Heart right ventricle (tissue), 16 donors: ENCODE measurements at regions not wholly inside any gene's neighbourhood (a gene's known extent, or its start where the extent isn't known, plus 50 kb on each side); places are given as distances from the start of the nearest gene placed in this dataset.

Source experiments
- ATAC-seq, 8 donors: fragments of 200-7000 bp; cut with Tn5 transposase; one replicate each; pipeline ENCODE4 v1.9.1; 2020; ENCODE audit warnings: mild to moderate bottlenecking in 8 of 8, moderate library complexity in 8 of 8, moderate number of reproducible peaks in 1 of 8
- DNase-seq, 2 donors: peaks; one replicate each; pipeline ENCODE4 v3.0.0-alpha.2; 2020
- H3K27ac ChIP-seq, 10 donors: fragments of 200-600 bp; sonication (generic) in 2 of 10; one replicate each; pipeline versions ENCODE4 v1.5.0 to v1.8.0; 2020 to 2022; ENCODE audit warnings: mild to moderate bottlenecking in 3 of 10
- H3K27me3 ChIP-seq, 7 donors: fragments of 200-600 bp; one replicate each; pipeline ENCODE4 v1.8.0; 2021 to 2022; ENCODE audit warnings: mild to moderate bottlenecking in 2 of 7
- H3K36me3 ChIP-seq, 9 donors: fragments of 200-600 bp; sonication (generic) in 1 of 9; one replicate each; pipeline versions ENCODE4 v1.5.0 to v1.8.0; 2020 to 2022; ENCODE audit warnings: mild to moderate bottlenecking in 2 of 9
- H3K4me1 ChIP-seq, 9 donors: fragments of 200-600 bp; sonication (generic) in 1 of 9; one replicate each; pipeline versions ENCODE4 v1.5.0 to v1.8.0; 2020 to 2022; ENCODE audit warnings: mild to moderate bottlenecking in 4 of 9
- H3K4me3 ChIP-seq, 10 donors: fragments of 200-600 bp; sonication (generic) in 2 of 10; one replicate each; pipeline versions ENCODE4 v1.5.0 to v1.8.0; 2020 to 2022; ENCODE audit warnings: mild to moderate bottlenecking in 7 of 10, moderate library complexity in 2 of 10
- H3K9me3 ChIP-seq, 11 donors: fragments of 200-600 bp in 10 of 11; sonication (generic) in 2 of 11; one replicate each; pipeline versions ENCODE4 v1.5.0 to v1.8.0; 2013 to 2022; ENCODE audit warnings: mild to moderate bottlenecking in 2 of 11, control low read depth in 1 of 11, moderate library complexity in 1 of 11
- CTCF ChIP-seq, 9 donors: fragments of 200-600 bp; sonication (generic) in 2 of 9; IDR thresholded peaks; one replicate each; pipeline versions ENCODE4 v1.5.0 to v1.8.0; 2021 to 2022; ENCODE audit warnings: antibody characterized with exemption in 9 of 9, mild to moderate bottlenecking in 5 of 9, moderate library complexity in 1 of 9
- WGBS, 2 donors: extraction: QIAGEN DNeasy Blood & Tissue Kit; methylation state at CpG; one replicate each; pipeline ENCODE4 v1.1.7; 2013; ENCODE audit warnings: inconsistent platforms in 1 of 2; 5-methylcytosine and 5-hydroxymethylcytosine counted together
- intact Hi-C, 10 donors: fragments of 100-400 bp; cut with DNase I; formaldehyde crosslinking; loops; one replicate each; pipeline versions ENCODE4 v1.11.1 to v1.14.2; 2022
- donor health status: Arrhythmogenic right ventricular cardiomyopathy.
- donor health status: ischemic (EF 13 %, LVEDD 7.1; RV severe dilation, severe dysfunction).
- donor health status: healthy with polysubstance abuse.
- donor health status: DM: no; HTN: yes; CAD: no.
- donor health status: DM: no; HTN: no; CAD: no.
- donor health status: ischemic (EF 25% LVEDD 6.9; RV normal size, moderate dysfunction).
- donor health status: ischemic (EF 25% LVEDD 5.7; RV mildly dilated, moderate dysfunction).
- donor health status: healthy.
- donor health status: DM: yes; HTN: yes; CAD: no.
- donor health status: Ischemic cardiomyopathy.
- donor health status: ischemic (EF 35%, LVEDD 5.7; RV mildly dilated, moderate dysfunction).
- donor health status: nonischemic (EF 11% LVEDD 7.7; RV severe dilation, severe dysfunction).
- donor health status: DM: yes; HTN: yes; CAD: no.
- donor health status: PGD.
- donor health status: ischemic (EF 29% LVEDD 5.4; RV normal size, mild dysfunction).
- donor health status: nonischemic (EF 23%, LVEDD 6.1; RV moderate dilation, normal function).

GRCh38 chr3:61442696-61443095 lies 118.7 kb upstream of the PTPRG start:
- TF ChIP-seq CTCF (IDR thresholded peaks at IDR 0.05): no peak
- H3K4me1 ChIP-seq: peaks cover 0 to 30% (median 0%) of the 10 kb centered on the region in 9 donors
- H3K4me3 ChIP-seq: no peak overlapping the region
- DNase-seq: no peak
- intact Hi-C loops: loop anchor here in 3 of 10 donors (10.0 kb wide), 3 partner anchors 92 to 742 kb away; no protein-coding TSS in a partner anchor
- WGBS, 2 donors: 85 to 91% methylated on average over 3 of the region's 3 CpGs
- no peaks in the 10 kb centered on the region for H3K27me3 ChIP-seq
- H3K9me3 ChIP-seq: no peaks in the 10 kb centered on the region
- ATAC-seq: no peak
- H3K36me3 ChIP-seq: no peaks in the 10 kb centered on the region
- no peak overlapping the region for H3K27ac ChIP-seq

- ATAC-seq: peak in 1 of 8 donors; percentile 53
- intact Hi-C loops: loop anchor here in 3 of 10 donors (10.0 kb wide), 3 partner anchors 91 to 741 kb away; no protein-coding TSS in a partner anchor
- no peaks in the 10 kb centered on the region for H3K27me3 ChIP-seq
These were observed 117.5 kb upstream of the PTPRG start for GRCh38 chr3:61443886-61444285.

DNA sequence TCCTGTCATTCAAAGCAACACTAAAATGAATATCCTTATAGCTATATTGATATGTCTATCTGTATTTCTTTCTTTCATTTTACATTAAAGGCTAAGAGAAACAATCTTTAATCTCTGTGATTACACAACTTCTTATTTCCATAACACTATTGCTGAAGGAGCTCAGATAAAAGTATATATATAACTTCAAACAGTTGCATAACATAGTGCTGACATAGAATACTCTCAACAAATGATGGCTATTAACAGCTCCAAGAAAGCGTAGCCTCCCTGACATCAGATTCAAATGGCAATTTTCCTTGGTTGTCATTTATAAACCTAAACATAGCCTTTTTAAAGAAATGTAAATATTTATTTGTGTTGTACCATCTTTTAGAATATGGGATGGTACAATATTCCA lies 116.6 kb upstream of the PTPRG start:
- Histone ChIP-seq H3K9me3 (no peaks in the 10 kb centered on the region), H3K4me3 (no peak overlapping the region), H3K27ac (no peak overlapping the region), H3K4me1 (peaks cover 0 to 23% (median 9%) of the 10 kb centered on the region in 9 donors), H3K36me3 (no peaks in the 10 kb centered on the region), H3K27me3 (no peaks in the 10 kb centered on the region)
- intact Hi-C loops: loop anchor here in 3 of 10 donors (10.0 kb wide), 3 partner anchors 90 to 740 kb away; no protein-coding TSS in a partner anchor
- DNase-seq: no peak
- no peak for TF ChIP-seq CTCF (IDR thresholded peaks at IDR 0.05)
- no peak for ATAC-seq
- 43 to 70% methylated on average over 1 of the region's 1 CpG for WGBS, 2 donors

More at GRCh38 chr3:61443886-61444285, 117.5 kb upstream of the PTPRG start:
- no peaks in the 10 kb centered on the region for H3K9me3 ChIP-seq
- no peak overlapping the region for H3K27ac ChIP-seq
- H3K4me1 ChIP-seq: peaks cover 0 to 22% (median 3%) of the 10 kb centered on the region in 9 donors
- H3K4me3 ChIP-seq: no peak overlapping the region
- TF ChIP-seq CTCF (IDR thresholded peaks at IDR 0.05): peak in 1 of 9 donors; percentile 20
- H3K36me3 ChIP-seq: no peaks in the 10 kb centered on the region
- no peak for DNase-seq

- intact Hi-C loops: loop anchor here in 3 of 10 donors (10.0 kb wide), 3 partner anchors 89 to 739 kb away; no protein-coding TSS in a partner anchor
- H3K27ac ChIP-seq: no peak overlapping the region
- WGBS, 2 donors: 93 to 97% methylated on average over 7 of the region's 7 CpGs
- DNase-seq: no peak
- no peaks in the 10 kb centered on the region for H3K9me3 ChIP-seq
- no peaks in the 10 kb centered on the region for H3K27me3 ChIP-seq
- no peak overlapping the region for H3K4me3 ChIP-seq
- no peak for TF ChIP-seq CTCF (IDR thresholded peaks at IDR 0.05)
- H3K4me1 ChIP-seq: peaks cover 0 to 23% (median 10%) of the 10 kb centered on the region in 9 donors
- no peaks in the 10 kb centered on the region for H3K36me3 ChIP-seq
- no peak for ATAC-seq
These were observed 115.4 kb upstream of the PTPRG start for GRCh38 chr3:61445924-61446323.
